Myocyte (in vitro differentiated cells): ENCODE measurements at regions not wholly inside any gene's neighbourhood (a gene's known extent, or its start where the extent isn't known, plus 50 kb on each side); places are given as distances from the start of the nearest gene placed in this dataset.
"Not testable (repeated sequence)": the region's sequence is repeated elsewhere in the genome, so short reads cannot be mapped to it uniquely, and the experiment has no call there.

Source experiments
- DNase-seq: peaks from one replicate; pipeline ENCODE4 v3.0.0-alpha.2; 2012; ENCODE audit warnings: low read depth

DNA sequence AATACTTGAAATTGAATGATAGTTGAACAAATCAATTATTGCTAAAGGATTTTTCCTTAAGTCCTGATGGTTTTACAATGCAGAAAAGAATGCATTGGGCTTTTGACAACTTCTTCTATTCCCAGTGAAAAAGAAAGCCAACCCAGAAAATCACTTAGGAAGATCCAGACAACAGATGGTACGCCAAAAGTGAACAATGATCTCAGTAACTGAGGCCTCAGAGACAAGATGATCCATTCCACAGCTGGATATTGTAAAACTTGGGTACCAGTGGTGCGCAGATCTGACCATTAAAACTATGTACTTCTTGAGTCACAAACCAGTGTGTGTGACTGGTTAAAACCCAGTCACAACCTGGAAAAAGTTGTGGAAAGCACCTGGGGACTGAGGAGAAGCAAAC is 173.5 kb downstream of the ETAA1 start:
- DNase-seq = peak; percentile 53

DNA sequence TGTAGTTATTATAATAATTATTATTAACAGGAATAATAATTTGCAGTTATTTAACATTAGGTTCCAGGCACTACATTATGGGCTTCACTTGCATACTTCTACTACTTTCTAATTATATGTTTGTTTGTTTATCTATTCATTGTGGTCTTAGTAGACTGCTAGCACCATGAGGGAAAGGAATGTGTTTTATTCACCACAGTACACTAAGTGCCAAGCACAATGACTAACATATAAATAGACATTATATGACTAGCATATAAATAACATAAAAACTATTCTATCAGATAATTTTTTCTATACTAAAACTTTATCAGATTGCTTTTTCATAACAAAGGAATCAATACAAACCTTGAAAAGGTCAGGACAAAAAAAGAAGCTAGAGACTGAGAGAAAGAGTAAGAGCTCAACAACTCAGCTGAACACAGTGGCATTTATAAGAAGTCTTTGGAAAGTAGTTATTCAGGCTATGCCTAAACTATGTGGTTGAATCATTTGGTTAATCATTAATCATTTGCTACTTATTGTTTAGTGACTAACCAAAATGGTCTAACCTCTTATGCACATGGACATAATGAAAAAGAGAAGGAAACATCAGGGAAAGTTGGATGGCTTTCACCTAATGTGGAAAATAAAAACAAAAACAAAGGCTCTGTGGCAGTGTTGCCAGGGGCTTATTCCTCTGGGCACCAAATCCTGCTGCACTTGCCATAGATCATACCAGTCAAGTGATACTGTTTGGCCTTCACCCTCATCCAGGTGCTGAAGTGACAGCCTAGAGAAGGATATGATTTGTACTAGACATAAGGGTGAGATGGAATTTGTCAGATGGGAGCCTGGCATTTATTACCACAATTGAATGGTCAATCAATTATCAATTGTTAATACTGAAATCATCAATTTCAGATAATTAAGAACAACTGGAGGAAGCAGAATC is 174.9 kb downstream of the ETAA1 start:
- peak; percentile 12 for DNase-seq

DNA sequence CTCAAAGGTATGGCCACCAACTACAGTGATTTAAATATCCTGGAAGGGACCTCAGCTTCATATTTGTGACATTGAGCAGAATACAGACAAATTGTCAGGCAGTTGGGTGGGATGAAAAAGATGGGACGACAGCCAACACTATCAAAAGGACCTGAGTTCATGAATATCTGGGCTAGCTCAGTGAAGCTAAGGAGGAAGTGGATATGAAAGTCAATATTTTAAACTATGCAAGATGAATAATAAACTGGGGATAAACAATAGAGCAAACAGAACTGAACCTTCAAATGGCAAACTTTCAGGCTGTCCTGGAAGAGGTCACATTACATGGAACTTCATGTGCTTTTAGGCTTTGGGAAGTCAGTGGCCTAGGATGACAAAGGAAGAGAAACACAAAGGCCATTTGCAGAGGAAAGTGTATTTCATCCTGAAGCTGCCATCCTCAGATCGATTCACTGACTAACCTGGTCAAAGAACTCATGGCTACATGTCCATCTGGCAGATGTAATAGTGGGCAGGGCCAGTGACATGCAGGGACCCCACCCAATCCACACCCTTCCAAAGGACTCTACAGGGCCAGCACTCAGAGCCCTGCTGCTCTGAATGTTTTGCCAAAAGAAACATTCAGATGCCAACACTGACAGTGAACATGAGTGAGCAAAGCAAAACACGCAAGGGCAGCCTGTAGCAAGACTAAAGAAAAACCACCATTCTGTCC is 175.7 kb downstream of the ETAA1 start:
- no peak for DNase-seq

DNA sequence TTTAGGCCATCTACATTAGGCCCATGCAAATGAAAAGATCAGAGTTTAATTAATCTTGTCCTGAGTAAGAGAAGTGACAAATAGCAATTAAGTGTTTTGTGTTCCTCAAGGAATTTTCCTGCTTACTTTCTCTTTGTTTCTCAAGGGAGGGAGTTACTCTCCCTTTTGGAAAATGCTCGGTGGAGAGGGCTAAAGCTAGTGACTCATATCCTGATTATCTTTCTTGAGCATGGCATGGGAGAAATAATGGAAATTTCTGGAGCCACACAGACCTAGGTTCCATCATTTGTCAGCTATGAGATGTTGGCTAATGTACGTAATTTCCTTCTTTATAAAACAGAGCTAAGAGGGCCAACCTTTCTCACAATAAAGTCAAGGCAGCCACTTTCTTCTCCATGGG is 177.1 kb downstream of the ETAA1 start:
- peak; percentile 51 for DNase-seq

DNA sequence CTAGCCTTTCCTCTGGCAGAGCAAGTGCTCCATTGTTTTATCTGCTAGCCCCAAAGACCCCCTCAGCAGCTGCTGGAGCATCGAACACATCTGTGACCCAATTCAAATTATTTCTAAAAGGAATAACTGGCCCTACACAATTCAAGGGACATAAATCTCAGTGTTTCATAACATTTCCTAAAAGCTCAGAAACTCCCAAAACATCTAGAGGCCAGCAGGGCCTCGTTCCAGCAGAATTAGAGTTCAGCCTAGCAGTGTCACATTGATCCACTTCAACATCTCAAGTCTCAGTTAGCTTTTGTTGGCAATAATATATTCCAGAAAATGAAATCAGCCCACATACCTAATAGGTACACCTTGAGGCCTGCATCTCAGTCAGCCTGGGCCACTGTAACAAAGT is 179.1 kb downstream of the ETAA1 start:
- no peak for DNase-seq

DNA sequence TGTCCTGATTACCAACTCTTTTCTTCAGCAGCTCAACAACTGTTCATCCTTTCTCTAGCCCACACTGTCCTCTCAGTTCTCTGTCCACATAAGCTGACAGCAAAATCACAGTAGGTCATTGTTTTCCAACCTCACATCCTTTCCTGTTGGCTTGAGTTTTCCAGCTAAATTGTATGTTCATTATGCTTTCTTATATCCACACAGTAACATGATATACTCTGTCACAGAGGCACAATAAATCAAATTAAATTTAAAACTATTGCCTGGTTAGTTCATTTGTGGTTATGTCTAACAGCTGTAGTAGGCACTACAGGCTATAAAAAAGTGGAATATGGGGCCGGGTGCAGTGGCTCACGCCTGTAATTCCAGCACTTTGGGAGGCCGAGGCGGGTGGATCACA is 179.9 kb downstream of the ETAA1 start:
- DNase-seq = peak; percentile 60

DNA sequence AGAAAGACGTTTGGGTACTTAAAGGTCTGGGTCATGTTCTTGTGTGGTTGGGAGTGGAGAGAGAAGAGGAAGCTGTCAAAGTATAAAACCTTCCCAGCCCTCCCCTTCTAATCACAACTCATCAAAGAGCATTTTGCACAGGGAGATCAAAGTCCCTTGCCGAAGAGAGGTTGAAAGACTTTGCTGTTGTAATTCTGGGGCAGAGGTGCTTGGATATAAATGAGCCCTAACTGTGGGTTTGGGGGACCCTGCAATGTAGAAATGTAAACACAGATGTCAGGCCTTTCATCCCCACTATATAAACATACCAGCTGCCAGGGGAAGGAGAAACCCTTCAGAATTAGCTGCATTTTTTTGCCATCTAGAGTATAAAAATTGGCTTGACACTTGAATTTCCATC is 182.1 kb downstream of the ETAA1 start:
- DNase-seq = no peak

DNA sequence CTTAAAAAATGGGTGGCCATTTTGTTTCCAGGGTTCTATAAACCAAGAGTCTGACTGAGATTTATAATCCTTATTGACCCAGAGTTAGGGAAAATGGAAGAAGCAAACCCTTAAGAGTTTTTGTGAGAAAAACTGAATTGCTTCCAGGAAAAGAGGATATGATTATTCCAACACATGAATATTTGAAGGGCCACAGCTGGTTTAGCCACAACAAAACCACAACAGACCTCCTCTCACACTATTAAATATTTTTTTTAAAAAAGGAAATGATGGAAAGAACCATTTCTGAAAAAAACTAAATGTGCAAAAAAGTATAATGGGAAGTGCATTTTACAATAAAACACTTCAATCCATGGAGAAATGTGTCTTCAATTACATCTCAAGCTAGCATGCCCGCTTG is 182.7 kb downstream of the ETAA1 start:
- DNase-seq = peak; percentile 52

DNA sequence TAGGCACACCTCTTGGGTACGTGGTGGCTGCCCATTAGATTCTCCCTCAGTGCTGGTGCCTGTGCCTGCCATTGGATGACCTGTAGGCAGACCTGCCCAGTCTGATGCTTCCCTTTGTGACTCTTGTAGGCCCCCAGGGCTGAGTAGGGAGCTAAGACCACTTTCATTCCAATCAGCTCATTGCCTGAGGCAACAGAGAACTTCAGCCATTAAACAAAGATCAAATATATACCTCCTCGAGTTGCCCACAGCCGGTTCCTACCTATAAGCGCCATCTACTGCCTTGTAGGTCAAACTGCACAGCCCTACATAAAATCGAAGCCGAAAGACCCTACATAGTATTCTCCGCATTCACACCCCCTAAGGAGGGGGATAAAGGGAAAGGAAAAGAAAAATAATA is 184.6 kb downstream of the ETAA1 start:
- DNase-seq = no peak

DNA sequence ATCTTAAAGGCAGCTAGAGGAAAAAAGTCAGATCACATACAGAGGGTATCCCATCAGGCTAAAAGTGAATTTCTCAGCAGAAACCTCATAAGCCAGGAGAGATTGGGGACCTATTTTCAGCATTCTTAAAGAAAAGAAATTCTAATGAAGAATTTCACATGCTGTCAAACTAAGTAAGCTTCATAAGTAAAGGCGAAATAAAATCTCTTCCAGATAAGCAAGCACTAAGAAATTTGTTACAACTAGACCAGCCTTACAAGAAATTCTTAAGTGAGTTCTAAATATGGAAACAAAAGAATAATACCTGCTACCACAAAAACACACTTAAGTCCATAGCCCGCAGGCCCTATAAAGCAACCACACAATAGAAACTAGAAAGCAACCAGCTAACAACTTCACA is 186.1 kb downstream of the ETAA1 start:
- DNase-seq = no peak

DNA sequence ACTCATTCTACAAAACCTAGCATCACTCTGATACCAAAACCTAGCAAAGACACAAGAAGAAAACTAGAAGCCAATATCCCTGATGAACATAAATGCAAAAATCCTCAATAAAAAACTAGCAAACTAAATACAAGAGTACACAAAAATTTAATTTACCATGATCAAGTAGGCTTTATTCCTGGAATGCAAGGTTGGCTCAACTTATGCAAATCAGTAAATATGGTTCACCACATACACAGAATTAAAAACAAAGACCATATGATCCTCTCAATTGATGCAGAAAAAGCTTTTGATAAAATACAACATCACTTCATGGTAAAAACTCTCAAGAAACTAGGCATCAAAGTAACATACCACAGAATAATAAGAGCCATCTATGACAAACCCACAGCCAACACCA is 188.3 kb downstream of the ETAA1 start:
- DNase-seq = no peak

DNA sequence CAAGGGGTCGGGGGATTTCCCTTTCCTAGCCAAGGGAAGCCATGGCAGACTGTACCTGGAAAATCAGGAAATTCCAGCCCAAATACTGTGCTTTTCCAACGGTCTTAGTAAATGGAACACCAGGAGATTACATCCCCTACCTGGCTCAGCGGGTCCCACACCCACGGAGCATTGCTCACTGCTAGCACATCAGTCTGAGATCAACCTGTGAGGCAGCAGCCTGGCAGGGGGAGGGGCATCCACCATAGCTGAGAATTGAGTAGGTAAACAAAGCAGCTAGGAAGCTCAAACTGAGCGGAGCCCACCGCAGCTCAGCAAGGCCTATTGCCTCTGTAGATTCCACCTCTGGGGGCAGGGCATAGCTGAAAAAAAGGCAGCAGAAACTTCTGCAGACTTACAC is 192.0 kb downstream of the ETAA1 start:
- DNase-seq = not testable (repeated sequence)

DNA sequence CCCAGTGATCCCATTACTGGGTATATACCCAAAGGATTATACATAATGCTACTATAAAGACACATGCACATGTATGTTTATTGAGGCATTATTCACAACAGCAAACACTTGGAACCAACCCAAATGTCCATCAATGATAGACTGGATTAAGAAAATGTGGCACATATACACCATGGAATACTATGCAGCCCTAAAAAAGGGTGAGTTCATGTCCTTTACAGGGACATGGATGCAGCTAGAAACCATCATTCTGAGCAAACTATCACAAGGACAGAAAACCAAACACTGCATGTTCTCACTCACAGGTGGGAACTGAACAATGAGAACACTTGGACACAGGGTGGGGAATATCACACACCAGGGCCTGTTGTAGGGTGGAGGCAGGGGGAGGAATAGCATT is 197.4 kb downstream of the ETAA1 start:
- not testable (repeated sequence) for DNase-seq

DNA sequence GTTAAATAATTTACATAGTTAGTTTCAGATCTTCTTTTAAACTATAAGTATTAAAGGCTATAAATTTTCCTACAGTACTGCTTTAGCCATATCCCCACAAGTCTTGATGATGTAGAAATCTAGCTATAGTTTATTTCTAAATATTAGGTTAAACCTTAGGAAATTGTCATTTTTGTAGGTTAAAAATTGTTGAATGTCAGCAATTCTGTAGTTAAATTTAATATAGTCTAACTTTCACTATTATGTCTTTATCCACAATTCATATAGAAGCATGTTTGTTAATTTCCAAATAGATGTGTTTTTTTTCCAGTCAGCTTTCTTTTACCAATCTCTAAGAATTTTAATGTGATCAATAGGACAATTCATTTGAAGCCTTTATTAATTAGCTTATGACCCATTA is 199.7 kb downstream of the ETAA1 start:
- DNase-seq = no peak

DNA sequence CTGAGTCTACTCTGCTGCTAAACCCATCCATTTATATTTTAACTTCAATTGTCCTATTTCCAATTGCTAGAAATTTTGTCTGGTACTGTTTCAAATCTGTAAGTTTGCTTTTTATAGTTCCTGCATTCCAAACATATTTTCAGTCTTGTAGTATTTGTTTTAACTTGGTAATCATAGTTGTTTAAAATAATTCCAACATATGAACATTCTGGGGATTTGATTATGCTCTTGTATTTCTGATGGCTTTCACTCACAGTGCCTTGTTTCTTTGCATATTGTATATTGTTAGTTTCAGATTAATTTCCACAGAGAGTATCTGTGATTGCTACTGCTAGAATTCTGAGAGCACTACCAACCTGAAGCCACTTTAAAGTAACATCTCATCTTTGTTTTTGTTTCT is 202.4 kb downstream of the ETAA1 start:
- no peak for DNase-seq

DNA sequence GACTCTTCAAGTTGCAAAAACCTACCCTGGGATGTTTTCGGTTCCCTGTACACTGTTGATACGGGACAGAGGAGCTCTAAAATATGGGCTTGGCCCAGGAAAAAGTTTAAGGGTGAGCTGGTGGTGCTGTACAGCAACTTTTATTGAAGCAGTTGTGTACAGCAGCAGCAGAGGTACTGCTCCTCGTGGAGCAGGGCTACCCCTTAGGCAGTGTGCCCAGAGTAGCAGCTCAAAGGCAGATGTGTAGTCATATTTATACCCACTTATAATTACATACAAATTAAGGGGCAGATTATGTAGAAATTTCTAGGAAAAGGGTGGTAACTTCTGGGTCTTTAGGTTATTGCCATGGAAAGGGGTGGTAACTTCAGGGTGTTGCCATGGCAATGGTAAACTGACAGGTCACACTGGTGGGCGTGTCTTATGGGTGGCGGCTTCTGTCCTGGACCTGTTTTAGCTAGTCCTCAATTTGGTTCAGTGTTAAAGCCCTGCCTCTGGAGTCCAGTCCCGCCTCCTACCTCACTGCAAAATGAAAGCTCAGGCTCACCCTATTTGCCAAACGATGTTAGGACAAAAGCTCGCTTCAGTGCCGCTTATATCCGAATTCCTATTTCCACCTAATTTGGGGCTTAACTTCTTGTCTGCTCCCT is 203.2 kb downstream of the ETAA1 start:
- no peak for DNase-seq

DNA sequence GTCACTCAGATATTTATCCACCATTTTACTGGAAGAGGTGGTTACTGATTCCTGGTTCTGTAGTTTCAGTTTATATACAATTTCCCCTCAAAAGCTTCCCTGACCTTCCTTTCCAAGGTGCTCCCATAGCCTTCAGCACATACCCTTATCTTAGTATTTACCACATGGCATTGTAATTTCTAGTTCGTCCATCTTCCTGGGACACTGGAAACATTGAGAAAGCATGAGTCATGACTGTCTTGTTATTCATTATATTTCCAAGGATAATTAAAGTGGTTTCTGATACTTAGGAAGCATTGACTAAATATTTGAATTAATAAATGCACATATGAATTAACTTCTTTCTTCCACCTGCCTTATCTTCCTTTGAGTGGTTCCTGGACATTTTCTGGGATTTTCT is 203.8 kb downstream of the ETAA1 start:
- DNase-seq = no peak

DNA sequence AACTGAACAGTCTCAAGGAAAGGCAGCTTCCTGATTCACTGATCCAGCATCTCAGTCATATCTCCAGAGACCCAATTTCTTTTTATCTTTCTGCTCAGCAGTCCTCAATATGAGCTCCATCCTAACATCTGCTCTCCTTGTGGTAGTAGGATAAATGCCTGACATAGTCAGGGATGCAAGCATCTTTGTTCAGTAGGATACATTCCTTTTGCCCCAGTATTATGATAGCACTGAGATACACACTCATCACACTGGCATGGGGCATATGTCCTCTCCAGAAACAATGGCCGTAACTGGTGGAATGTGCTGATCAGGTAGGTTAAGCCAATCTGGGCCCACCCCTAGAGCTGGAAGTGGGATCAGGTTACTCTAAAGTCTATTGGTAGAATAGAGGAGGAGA is 207.2 kb downstream of the ETAA1 start:
- DNase-seq = peak; percentile 72

DNA sequence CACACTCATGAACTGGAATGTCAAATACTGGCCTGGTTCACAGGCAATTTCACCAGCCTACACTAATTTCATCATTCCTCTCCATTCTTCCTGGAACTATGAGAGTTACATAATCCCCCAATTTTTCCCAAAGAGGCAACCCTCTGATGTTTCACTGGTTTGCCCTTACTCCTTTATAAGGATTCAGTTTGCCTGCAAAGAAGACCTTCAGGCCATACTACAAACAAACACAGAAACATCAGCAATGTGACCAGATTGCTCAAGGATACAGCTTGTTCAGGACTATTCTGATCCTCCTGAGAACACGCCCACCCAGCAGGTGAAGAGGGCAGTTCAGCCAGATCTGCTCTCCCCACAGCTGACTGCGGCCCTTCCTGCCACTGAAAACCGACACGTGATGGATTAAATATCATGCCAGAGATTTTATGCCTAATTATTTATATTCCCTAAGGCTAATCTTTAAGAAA is 215.5 kb downstream of the ETAA1 start:
- DNase-seq = peak; percentile 16

DNA sequence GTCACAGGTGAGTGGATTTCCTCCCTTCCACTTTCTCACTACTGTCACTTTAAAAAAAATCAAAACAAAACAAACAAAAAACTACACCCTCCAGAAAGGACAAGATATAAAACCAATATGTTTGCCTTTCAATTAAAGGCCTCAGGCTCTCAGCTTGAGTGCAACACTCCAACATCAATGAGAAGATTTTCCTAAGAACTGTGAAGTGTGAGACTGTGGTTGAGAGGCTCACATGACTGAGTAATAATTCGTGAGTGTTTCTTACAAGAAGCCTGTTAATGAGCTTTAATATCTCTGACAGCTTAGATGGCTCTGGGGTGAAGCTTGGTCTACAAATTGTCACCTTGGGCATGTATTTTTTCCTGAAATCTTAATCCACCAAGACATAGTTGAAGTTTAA is 216.1 kb downstream of the ETAA1 start:
- no peak for DNase-seq

DNA sequence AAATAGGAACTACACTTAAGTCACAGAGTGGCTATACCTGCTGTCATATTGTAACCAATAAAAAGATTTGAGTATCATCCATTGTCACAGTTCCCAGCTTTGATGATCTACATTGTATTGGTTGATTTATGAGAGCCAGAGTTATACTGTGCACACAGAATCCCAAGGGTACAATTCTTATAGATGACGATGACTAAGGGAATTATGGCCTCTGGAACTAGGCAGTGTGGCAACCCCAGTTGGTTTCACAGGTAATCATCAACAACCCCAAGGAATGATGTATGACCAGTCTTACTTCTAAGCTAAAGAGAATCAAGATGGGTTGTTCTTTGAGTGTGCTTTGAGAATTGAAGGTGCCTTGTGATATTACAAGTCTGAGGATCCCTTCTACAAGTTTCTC is 217.3 kb downstream of the ETAA1 start:
- no peak for DNase-seq

DNA sequence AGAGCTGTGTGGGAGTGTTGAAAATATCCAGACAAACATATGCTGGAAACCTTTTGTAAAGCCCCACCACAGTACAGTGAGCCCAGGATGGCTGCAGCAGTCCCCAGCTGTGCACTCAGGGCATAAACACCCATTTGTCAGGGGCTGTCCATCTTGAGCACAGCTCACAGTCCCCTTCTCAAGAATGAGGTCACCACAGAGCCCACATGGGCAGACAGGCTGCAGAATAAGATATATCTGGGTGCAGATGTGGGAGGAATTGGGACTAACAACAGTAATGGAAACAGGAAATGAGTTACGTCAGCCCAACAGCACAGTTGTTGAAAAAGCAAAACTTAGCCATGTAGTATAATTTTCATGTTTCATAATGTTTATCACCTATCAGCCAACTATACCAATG is 219.6 kb downstream of the ETAA1 start:
- peak; percentile 34 for DNase-seq
